Peyer's patch (tissue), 4 donors: ENCODE measurements at regions not wholly inside any gene's neighbourhood (a gene's known extent, or its start where the extent isn't known, plus 50 kb on each side); places are given as distances from the start of the nearest gene placed in this dataset.

ENCODE experiments used
- DNase-seq, 3 donors: peaks; one replicate each; pipeline ENCODE4 v3.0.0-alpha.2; 2017 to 2019
- H3K27ac ChIP-seq, 4 donors: fragments of 200-600 bp; sonication (generic); one replicate each; pipeline ENCODE4 v1.5.1; 2016 to 2019
- H3K27me3 ChIP-seq, 2 donors: fragments of 200-600 bp; sonication (generic); one replicate each; pipeline ENCODE4 v1.5.1; 2019
- H3K36me3 ChIP-seq, 3 donors: fragments of 200-600 bp; sonication (generic); one replicate each; pipeline ENCODE4 v1.5.1; 2016 to 2019
- H3K4me1 ChIP-seq, 4 donors: fragments of 200-600 bp; sonication (generic); one replicate each; pipeline ENCODE4 v1.5.1; 2016 to 2019
- H3K4me3 ChIP-seq, 4 donors: fragments of 200-600 bp; sonication (generic); 1 replicate in 3 of 4; 2 replicates in 1 of 4; pipeline ENCODE4 v1.5.1; 2016 to 2019; ENCODE audit warnings: mild to moderate bottlenecking in 1 of 4
- H3K9me3 ChIP-seq, 4 donors: fragments of 200-600 bp; sonication (generic); one replicate each; pipeline ENCODE4 v1.5.1; 2016 to 2019; ENCODE audit warnings: mild to moderate bottlenecking in 1 of 4
- POLR2A ChIP-seq, 2 donors: fragments of 450-650 bp; IDR thresholded peaks; one replicate each; pipeline ENCODE4 v1.5.1; 2017; ENCODE audit warnings: antibody characterized with exemption in 2 of 2, mild to moderate bottlenecking in 2 of 2, moderate library complexity in 2 of 2
- TF ChIP-seq, protein P1 (sequence below), 6 experiments: fragments of 450-650 bp in 4 of 6; fragments of 200-600 bp in 2 of 6; sonication (generic) in 1 of 6; IDR thresholded peaks; one replicate each; pipeline ENCODE4 v1.5.1; 2017 to 2019; ENCODE audit warnings: antibody characterized with exemption in 6 of 6, mild to moderate bottlenecking in 3 of 6, moderate library complexity in 1 of 6

DNA sequence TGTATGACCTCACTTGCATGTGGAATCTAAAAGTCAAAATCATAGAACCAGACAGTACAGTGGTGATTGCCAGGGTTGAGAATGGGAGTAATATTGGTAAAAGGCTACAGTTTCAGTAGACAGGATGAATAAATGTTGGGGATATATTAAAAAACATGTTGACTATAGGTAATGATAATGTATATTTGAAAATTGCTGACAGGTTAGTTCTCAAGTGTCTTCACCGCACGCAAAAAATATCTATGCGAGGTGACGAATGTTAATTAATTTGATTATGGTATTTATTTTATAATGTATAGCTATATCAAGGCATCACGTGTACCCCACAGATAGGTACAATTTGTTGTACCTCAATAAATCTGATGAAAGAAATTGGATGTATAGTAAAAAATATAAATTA is 909.6 kb upstream of the NDST4 start:
- Histone ChIP-seq H3K4me1 (no peaks in the 10 kb centered on the region), H3K27me3 (no peaks in the 10 kb centered on the region), H3K4me3 (no peak overlapping the region), H3K9me3 (peaks cover 0 to 5% (median 2%) of the 10 kb centered on the region in 4 donors), H3K36me3 (no peaks in the 10 kb centered on the region), H3K27ac (no peak overlapping the region)
- TF ChIP-seq, protein P1, sequence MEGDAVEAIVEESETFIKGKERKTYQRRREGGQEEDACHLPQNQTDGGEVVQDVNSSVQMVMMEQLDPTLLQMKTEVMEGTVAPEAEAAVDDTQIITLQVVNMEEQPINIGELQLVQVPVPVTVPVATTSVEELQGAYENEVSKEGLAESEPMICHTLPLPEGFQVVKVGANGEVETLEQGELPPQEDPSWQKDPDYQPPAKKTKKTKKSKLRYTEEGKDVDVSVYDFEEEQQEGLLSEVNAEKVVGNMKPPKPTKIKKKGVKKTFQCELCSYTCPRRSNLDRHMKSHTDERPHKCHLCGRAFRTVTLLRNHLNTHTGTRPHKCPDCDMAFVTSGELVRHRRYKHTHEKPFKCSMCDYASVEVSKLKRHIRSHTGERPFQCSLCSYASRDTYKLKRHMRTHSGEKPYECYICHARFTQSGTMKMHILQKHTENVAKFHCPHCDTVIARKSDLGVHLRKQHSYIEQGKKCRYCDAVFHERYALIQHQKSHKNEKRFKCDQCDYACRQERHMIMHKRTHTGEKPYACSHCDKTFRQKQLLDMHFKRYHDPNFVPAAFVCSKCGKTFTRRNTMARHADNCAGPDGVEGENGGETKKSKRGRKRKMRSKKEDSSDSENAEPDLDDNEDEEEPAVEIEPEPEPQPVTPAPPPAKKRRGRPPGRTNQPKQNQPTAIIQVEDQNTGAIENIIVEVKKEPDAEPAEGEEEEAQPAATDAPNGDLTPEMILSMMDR (IDR thresholded peaks at IDR 0.05), result no peak
- no peak for TF ChIP-seq POLR2A (IDR thresholded peaks at IDR 0.05)
- no peak for DNase-seq

GRCh38 chr4:116020141-116020722 is 906.8 kb upstream of the NDST4 start:
- TF ChIP-seq, protein P1 (IDR thresholded peaks at IDR 0.05), result no peak
- TF ChIP-seq POLR2A (IDR thresholded peaks at IDR 0.05), result no peak
- no peaks in the 10 kb centered on the region for H3K4me1 ChIP-seq
- no peak overlapping the region for H3K4me3 ChIP-seq
- no peak overlapping the region for H3K27ac ChIP-seq
- H3K9me3 ChIP-seq, result peaks cover 0 to 18% (median 7%) of the 10 kb centered on the region in 4 donors
- no peaks in the 10 kb centered on the region for H3K36me3 ChIP-seq
- no peaks in the 10 kb centered on the region for H3K27me3 ChIP-seq
- no peak for DNase-seq

GRCh38 chr4:116018831-116019230 is 905.4 kb upstream of the NDST4 start:
- Histone ChIP-seq H3K4me3 (no peak overlapping the region), H3K36me3 (no peaks in the 10 kb centered on the region), H3K27ac (no peak overlapping the region), H3K9me3 (peaks cover 0 to 30% (median 7%) of the 10 kb centered on the region in 4 donors), H3K4me1 (no peaks in the 10 kb centered on the region), H3K27me3 (no peaks in the 10 kb centered on the region)
- TF ChIP-seq, protein P1 (IDR thresholded peaks at IDR 0.05), result no peak
- TF ChIP-seq POLR2A (IDR thresholded peaks at IDR 0.05), result no peak
- no peak for DNase-seq

DNA sequence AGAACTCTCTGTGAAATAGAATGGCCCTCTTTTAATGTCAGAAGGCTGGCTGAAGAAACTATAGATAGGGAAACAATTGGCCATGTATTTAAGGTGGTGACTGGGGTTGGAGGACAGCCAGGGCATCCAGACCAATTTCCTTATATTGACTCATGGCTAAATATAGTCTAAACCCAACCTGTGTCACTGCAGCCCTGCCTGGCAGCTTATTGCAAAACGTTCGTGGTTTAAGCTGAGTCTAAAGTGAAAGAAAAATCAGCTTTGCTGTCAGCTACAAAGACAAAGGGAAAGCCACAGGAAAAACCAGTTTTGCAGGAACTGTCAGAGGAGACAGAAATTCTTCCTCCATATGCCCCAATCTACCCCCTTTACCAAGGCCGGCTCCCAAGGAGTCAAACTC is 902.8 kb upstream of the NDST4 start:
- peaks cover 0 to 30% (median 7%) of the 10 kb centered on the region in 4 donors for H3K9me3 ChIP-seq
- no peaks in the 10 kb centered on the region for H3K36me3 ChIP-seq
- no peak overlapping the region for H3K4me3 ChIP-seq
- no peaks in the 10 kb centered on the region for H3K27me3 ChIP-seq
- DNase-seq, result no peak
- no peak for TF ChIP-seq POLR2A (IDR thresholded peaks at IDR 0.05)
- TF ChIP-seq, protein P1 (IDR thresholded peaks at IDR 0.05), result no peak
- H3K27ac ChIP-seq, result no peak overlapping the region
- no peaks in the 10 kb centered on the region for H3K4me1 ChIP-seq

DNA sequence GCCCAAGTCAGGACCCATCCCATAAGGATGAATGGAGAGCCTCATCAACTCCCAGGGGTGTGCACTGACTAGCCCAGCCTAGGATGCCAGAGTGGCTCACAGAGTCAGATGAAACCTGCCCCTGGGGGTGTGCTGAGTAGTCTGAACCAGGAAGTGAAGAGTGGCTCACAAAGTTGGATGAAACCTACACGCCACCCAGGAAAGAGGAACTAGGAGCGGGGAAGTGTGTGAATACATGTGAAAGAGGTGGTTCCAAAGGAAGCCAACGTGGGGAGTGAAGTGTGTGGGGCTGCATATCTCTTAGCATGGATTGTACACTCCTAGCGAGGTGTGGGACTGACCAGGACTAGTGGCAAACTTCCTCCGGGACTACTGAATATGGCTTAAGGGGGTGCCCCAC is 902.1 kb upstream of the NDST4 start:
- H3K27ac ChIP-seq, result no peak overlapping the region
- DNase-seq, result no peak
- no peaks in the 10 kb centered on the region for H3K36me3 ChIP-seq
- H3K4me1 ChIP-seq, result no peaks in the 10 kb centered on the region
- no peak overlapping the region for H3K4me3 ChIP-seq
- H3K9me3 ChIP-seq, result peaks cover 0 to 30% (median 7%) of the 10 kb centered on the region in 4 donors
- no peaks in the 10 kb centered on the region for H3K27me3 ChIP-seq
- TF ChIP-seq POLR2A (IDR thresholded peaks at IDR 0.05), result no peak
- TF ChIP-seq, protein P1 (IDR thresholded peaks at IDR 0.05), result no peak

GRCh38 chr4:116015062-116015461 is 901.6 kb upstream of the NDST4 start:
- DNase-seq, result no peak
- peaks cover 0 to 30% (median 6%) of the 10 kb centered on the region in 4 donors for H3K9me3 ChIP-seq
- no peaks in the 10 kb centered on the region for H3K4me1 ChIP-seq
- H3K4me3 ChIP-seq, result no peak overlapping the region
- no peaks in the 10 kb centered on the region for H3K27me3 ChIP-seq
- TF ChIP-seq, protein P1 (IDR thresholded peaks at IDR 0.05), result no peak
- no peak for TF ChIP-seq POLR2A (IDR thresholded peaks at IDR 0.05)
- H3K27ac ChIP-seq, result no peak overlapping the region
- no peaks in the 10 kb centered on the region for H3K36me3 ChIP-seq
